ENCODE measurements at regions not wholly inside any gene's neighbourhood (a gene's known extent, or its start where the extent isn't known, plus 50 kb on each side); places are given as distances from the start of the nearest gene placed in this dataset.
"Not testable (repeated sequence)": the region's sequence is repeated elsewhere in the genome, so short reads cannot be mapped to it uniquely, and the experiment has no call there.

GRCh38 chrY:3974362-3974761, 395.5 kb downstream of the TGIF2LY start:
- not testable (repeated sequence) for DNase-seq (ENCODE audit: low read depth, low spot score)

GRCh38 chrY:3974983-3975382, 396.1 kb downstream of the TGIF2LY start:
- DNase-seq (ENCODE audit: low read depth, low spot score): not testable (repeated sequence)

GRCh38 chrY:3980812-3981211, 401.9 kb downstream of the TGIF2LY start:
- DNase-seq (ENCODE audit: low read depth, low spot score): not testable (repeated sequence)

GRCh38 chrY:3981817-3982216, 402.9 kb downstream of the TGIF2LY start:
- DNase-seq (ENCODE audit: low read depth, low spot score): peak; percentile 0

Data from iPS DF 19.7 (cell line).